Stimulated activated CD8-positive, alpha-beta memory T cell treated with anti-CD3 and anti-CD28 coated beads, Interleukin-7, amount 100 ng/mL, for 48 hours (primary cell): ENCODE measurements at regions not wholly inside any gene's neighbourhood (a gene's known extent, or its start where the extent isn't known, plus 50 kb on each side); places are given as distances from the start of the nearest gene placed in this dataset.
"Not testable (repeated sequence)": the region's sequence is repeated elsewhere in the genome, so short reads cannot be mapped to it uniquely, and the experiment has no call there.

ENCODE experiments used
- DNase-seq, 2 donors: peaks; one replicate each; pipeline ENCODE4 v3.0.0-alpha.2; 2020; ENCODE audit warnings: low read depth in 1 of 2; ENCODE audit errors: extremely low read depth in 1 of 2

DNA sequence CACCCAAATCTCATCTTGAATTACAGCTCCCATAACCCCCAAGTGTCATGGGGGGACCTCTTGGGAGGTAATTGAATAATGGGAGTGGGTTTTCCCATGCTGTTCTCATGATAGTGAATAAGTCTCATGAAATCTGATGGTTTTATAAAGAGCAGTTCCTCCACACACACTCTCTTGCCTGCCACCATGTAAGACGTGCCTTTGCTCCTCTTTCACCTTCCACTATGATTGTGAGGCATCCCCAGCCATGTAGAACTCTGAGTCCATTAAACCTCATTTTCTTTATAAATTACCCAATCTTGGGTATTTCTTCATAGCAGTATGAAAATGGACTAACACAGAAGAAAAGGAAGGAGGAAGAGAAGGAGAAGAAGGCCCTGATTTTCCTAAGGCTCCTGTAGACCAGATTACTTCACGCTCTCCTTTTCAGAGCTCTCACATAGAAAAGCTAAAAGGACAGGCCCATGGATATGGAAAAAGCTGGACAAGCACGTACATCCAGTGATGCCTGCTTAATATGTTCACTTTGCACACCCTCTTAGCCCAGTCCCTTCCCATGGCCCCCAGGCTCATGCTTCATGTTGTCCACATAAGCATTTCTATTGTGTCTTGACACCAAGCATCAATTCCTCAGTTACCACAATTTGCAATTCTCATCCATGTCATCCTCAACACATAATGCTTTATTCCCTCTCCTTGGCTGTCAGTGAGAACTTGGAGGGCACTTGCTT lies 354.8 kb downstream of the CD83 start:
- no peak for DNase-seq

DNA sequence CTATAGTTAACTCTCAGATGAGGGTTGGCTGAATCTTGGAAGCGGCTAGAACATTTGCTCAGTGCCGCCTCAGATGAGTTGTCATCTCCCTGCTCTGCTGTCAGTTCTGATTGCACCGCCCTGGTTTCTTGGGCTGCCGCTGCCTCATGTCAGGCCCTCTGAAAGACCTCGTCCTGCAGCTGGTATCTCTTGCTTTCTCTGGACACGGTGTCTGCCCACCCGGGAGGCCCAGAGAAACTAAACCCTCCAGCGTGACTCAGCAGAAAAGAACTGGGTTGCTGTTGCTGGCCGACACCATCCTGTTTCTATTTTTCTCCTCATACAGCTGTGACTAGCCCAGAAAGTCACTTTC lies 355.4 kb downstream of the CD83 start:
- no peak for DNase-seq

DNA sequence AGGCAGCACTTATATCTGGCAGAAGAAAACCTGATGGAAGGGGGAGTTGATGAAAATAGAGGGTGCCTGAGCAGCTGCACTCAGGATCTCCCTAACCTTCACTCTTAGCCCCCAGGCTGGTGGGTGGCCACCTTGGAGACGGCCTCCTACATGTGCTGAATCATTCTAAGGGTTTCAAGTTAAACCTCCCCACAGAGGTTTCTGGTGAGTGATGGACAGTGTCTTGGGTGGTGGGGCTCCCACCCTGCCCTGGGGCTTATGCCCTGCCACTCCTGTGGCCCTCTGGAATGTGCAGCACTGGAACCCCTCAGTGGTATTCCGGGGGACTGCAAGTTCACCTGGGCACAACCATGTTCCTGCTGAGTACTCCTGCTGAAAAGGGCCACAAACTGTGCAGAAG lies 357.2 kb downstream of the CD83 start:
- no peak for DNase-seq

DNA sequence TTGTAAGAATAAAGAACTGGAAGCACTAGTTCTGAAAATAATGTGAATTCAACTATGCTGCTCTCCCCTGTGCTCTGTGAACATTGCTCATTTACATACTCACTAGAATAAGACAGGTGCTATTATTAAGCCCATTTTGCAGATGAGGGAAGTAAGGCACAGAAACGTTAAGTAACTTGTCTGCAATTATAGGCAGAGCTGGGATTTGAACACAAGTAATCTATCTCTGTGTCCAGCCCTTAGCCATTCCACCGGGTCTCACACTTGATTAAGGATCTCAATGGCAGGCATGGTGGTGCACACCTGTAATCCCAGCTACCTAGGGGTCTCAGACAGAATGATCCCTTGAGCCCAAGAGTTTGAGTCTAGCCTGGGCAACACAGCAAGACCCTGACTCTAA lies 357.7 kb downstream of the CD83 start:
- no peak for DNase-seq

DNA sequence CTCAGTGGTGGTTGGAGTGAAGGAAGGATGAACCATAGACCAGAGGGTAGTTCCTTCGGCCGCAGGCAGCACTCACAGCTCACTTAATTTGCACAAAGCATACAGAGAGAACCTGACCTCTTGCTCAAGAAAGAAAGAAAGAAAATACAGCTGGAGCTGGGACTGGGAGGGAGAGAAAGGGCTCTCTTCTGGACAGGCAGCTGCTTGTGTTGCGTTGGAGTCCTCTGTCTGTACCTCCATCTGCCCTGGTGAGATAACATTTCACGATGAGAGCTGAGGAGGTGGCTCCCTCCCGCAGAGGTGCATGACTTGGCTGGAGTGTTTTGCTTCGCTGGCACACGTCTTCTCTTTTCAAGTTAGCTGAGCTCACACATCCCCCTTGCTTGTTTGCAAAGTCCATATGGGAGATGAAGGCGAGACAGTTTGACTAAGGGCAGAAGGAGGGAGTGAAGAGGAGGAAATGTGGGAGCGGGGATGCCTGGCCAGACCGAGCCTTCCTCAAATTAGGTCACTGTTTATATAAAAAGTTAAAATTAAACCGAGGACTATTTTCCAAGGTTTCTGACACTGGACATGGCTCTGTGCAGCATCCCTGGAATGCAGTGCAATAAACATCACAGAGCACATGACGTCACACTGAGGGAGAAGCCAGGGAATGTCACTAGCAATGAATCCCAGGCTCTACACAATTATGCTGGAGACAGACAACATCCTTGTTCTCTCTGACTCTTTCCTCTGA lies 359.4 kb downstream of the CD83 start:
- no peak for DNase-seq

DNA sequence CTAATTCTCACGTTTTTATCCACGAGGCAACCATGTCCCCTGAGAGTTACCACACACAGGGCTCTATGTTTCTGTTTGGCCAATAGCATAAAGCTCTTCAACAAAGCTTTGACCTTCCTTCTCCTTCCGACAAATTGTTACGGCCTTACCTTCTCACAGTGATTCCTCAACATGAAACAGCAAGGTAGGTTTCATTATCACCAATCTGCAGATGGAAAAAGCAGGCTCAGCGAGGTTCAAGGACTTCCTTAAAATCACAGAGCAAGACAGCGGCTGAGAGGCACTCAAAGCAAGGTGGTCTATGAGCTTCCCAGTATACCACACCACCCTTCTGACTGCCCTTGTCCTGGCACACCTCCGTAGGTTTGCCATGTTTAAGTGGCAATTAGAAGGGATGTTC lies 360.0 kb downstream of the CD83 start:
- DNase-seq, result no peak

DNA sequence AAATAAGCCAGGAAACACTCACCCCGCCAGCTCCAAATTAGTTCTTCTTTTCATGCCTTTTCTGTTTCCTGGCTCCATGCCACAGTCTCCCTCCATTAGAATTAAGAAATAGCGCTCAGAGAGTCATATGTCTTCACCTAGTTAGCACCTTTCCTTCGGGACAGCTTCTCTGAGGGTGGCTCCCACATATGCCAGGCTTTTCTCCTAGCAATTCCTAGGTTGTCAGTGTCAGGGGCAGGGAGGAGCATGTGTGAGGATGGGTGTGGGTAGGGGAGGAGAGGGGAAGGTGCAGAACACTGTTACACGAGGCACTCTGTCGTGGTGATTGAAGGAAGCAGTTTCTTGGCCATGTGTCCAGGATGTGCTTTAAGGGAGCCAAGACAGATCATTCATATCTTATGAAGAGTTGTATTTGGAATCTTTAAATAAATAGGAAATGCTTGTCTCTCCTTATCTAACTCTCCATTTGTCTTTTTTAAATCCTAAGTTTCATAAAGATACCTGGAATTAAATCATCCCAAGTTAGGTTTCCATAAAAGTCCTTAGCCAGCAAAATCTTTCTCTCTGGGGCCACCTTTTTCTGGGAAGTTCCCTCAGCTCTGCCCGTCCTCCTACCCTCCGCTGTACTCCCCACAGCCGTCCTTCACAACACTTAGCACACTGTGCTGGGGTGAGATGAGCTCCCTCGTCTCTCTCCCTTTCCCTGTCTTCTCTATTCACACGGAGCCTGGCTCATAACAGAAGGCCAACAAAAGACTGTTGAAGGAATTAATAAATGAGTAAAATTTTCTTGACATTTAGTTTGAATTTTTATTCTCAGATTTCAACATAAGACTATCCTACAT lies 361.0 kb downstream of the CD83 start:
- DNase-seq, result no peak

DNA sequence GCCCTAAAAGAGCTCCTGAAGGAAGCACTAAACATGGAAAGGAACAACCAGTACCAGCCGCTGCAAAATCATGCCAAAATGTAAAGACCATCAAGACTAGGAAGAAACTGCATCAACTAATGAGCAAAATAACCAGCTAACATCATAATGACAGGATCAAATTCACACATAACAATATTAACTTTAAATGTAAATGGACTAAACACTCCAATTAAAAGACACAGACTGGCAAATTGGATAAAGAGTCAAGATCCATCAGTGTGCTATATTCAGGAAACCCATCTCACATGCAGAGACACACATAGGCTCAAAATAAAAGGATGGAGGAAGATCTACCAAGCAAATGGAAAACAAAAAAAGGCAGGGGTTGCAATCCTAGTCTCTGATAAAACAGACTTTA lies 364.4 kb downstream of the CD83 start:
- not testable (repeated sequence) for DNase-seq

DNA sequence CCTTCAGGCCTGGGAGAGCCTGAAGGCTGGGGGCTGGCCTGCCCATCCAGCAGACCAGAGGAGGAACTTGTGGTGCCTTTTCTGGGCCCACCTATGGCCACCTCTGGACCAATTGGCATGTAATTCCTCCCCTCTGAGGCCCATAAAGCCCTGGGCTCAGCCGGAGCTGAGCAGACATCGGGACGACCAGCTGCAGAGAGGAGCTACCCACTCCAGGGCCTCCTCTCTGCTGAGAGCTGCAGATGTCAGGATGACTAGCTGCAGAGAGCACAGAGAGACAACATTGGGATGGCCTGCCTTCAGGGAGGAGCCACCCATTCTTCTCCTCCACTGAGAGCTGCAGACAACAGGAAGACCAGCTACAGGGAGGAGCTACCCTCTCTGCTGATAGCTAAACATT lies 370.1 kb downstream of the CD83 start:
- DNase-seq, result no peak

DNA sequence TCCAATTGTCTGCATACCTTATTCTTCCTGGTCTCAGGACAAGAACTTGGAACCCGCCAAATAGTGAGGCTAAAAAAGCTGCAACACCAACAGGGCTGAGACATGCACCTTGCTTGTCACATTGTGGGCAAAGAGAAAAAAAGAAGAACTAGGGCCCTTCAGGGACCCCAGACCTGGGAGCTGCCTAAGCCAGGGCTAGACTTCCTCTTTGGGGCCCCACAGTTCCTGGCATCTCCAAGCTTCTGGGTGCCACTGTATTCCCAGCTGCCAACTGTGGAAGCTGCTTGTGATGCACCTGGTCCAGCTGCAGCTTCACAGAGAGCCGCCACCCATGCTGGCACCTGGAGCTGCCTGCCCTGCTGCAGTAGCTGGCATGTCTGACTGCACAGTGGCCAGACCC lies 370.6 kb downstream of the CD83 start:
- DNase-seq, result no peak

DNA sequence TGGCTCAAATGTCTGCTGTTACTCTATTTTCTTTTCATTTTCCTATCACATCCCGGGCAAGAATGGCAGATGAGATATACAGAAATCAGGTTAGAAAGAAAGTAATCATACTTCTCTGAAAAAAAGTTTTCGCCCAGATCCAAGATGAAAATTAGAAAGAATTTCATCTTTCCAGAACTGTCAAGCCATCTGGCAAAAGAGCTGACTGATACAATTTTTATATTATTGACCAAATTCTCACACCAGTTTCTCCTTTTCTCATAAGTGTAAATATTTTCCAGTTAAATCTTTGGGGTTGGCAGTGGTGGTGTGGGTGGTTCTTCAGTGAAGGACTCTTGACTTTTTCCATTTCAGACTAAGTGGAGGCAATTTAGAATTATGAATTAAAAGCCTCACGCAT lies 371.9 kb downstream of the CD83 start:
- no peak for DNase-seq

DNA sequence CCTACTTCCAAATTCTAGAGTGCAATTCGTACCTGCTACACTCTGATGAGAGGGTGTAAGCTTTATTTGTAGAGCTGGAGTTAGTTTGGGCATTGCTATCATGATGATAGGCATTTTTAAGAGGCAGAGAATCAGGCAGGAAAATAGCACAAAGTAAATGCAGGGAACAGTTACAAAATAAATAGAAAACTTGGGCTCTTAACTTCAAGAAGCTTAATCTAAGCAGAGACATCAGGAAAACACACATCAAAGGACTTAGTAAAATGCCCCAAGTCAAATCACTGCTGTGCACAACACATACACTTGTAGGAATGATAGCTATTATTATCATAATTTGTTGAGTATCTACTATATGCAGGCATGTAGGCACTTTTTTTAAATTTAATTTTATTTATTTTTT lies 381.2 kb downstream of the CD83 start:
- no peak for DNase-seq

DNA sequence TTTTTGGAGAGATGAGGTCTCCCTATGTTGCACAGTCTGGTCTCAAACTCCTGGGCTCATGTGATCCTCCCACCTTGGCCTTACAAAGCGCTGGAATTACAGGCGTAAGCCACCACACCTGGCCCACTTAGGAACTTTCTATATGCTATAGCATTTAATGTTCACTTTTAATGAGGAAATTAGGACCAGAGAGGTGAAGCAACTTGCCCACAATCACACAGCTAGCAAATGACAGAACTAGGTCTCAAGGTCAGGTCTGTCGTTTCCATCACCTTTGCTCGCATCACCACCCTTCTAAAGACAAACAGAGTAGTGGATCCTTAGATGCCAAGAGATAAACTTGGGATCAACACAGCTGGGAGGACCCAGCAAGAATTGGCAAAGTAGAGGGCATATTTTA lies 381.7 kb downstream of the CD83 start:
- DNase-seq, result no peak

DNA sequence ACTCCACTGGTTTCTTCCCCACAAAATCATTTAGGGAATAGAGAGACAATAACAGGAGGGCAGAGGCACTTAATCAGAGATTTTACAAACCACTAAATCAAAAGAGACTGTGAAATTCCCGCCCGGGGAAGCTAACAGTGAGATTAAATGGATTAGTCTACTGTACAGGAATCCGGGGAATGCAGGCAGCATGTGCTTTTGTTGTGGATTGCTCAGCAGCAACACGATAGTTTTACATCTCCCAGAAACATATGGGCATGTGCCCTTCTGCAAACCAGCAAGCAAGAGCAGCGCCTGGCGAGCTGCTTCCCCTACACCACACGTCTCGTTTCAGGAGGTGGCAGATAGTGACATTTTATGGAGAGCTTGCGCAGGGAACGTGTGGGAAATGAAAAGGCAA lies 382.3 kb downstream of the CD83 start:
- DNase-seq, result no peak

DNA sequence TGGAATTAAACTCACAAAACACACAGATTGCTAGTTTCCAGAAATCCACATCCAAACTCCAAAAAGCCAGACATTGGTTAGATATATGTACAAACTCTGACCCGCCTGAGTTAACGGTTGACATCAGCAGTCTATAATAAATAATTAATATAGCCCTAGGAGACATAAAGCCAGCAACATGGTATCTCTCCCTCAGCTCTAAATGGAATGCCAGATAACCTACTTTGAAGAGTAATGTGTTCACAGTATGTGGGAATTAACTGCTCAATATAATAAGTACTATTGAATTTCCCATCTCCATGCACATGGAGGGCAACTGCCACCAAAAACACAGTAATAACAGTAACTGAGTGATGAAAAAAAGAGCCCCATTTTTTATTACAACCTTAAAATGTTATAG lies 383.2 kb downstream of the CD83 start:
- DNase-seq, result no peak

DNA sequence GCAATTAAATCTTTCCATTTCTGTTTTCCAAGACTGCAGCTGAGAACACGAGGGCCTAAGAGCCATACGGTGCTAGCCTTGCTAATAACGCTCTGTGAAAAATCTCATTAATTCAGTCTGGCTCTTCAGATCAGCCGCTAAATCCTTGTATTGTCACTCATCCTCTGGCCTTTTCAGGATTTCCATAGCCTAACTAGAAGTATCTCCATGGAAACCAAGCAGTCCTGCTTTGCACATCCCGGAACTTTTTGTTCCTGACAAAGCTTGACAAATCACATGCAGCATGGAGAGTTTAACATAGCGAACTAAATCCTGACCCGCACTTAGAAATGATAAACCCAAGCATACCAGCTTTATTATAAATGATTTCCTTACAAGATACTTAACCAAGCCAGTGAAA lies 383.7 kb downstream of the CD83 start:
- DNase-seq, result no peak

DNA sequence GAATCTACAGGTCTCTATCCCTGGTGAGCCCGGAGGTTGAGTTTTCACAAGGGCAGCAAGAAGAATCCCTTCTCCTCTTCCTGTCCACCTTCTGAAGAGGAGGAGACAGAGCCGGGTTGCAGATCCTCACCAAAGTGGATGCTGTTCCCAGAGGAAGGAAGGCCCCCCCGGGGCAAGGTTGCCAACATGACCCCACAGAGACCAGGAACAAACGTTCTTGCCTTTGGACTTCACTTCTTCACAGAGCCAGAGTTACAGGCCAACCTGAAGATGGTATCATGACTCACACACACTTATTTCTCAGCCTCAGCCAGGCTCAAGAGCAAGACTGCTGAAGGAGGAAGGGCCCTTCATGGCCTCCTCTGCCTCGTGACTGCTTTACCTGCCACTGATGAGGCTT lies 384.3 kb downstream of the CD83 start:
- no peak for DNase-seq

DNA sequence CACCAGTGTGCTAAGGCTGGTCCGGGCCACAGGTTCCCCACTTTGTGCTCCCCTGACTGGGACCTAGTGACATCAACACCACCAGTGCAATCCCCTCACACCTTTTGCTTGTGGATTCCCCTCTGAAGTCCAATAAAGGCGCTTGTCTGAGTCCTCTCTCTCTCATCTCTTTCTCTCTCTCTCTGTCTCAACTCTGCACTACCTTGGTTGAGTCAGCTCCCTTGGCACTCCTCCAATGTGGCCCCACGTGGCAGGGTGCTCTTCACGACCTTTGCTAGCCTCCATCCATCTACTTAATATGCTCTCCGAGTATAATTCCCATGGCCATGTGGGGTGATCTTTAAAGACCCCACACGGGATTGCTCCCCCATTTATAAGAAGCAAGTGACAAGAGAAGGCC lies 385.0 kb downstream of the CD83 start:
- DNase-seq, result no peak

DNA sequence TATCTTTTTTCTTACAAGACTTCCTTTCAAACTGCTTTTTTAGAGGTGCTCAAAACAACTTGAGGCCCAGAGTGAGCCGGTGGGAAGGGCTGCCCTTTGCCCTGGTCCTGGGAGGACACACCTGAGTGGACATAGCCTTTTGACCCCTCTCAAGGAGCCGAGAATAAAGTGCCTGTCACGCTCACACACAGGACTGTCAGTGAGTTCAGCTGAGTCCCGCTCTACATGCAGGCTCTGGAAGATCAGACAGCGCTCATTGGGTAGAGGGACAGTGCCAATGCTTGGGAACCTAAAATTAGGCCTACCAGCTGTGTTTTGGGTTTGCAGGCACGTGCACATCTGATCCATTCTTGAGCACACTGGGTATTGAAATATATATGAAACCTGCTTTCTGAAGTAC lies 387.8 kb downstream of the CD83 start:
- DNase-seq, result no peak

DNA sequence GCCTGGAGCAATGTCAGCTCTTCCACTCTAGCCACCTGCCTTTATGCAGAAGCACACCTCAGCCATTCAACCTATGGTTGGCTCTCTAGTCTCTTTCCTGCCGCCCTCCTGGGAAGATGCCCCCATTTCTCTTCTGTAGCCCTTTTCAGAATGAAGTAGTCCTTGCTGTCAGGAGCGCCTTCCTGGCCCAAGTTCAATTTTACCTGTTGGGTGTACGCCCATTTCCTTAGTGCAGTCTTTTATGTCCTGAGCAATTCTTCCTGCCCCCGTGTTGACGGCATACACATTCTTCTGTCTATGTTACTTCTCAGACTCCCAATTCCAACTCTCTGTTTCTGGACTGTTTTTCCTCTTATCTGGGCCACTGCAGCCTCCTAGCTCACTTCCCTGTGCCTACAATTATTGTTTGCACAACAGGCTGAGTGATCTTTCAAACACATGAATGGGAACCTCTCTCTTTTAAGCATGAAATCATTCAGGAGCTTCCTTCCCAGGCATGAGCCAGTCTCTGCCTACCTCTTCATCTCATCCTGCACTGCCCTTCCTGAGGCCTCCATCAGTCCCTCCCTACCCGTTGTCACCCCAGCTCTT lies 389.2 kb downstream of the CD83 start:
- no peak for DNase-seq

DNA sequence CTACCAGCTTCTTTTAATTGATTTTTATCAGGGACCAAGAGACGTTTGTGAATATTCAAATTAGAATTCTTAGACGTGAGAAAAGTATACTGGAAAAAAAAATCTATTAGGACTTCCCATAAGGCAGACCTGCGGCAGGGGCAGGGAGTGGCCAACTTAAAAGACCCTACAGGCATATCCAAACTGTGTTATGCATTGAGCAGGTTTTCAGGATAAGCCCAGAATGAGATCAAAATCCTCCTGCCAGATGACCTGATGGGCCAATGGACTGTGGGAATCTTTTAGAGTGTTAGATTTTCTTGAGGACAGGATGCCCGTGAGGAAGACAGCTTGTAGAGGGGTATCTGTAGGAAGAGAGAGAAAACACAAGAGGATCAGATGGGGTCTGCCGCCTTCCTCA lies 391.5 kb downstream of the CD83 start:
- no peak for DNase-seq

DNA sequence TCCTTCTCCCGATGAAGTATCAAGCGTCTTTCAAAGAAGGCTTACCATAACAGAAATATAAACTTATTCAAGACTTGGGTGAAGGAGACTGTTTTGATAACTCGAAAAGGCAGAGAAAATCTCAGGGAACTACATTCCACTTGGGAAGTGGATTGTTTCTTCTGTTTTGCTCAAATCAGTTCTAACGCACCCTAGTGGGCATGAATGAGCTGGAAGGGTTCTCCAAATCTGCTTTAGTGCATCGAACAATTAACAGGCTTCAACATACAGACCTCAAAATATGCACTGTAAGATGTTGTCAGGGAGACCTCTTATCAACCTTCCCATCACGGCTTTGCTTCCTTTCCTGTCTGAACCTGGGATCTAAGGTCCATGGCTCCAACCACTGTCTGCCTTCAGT lies 392.5 kb downstream of the CD83 start:
- no peak for DNase-seq
